ENCODE measurements at regions not wholly inside any gene's neighbourhood (a gene's known extent, or its start where the extent isn't known, plus 50 kb on each side); places are given as distances from the start of the nearest gene placed in this dataset.

DNA sequence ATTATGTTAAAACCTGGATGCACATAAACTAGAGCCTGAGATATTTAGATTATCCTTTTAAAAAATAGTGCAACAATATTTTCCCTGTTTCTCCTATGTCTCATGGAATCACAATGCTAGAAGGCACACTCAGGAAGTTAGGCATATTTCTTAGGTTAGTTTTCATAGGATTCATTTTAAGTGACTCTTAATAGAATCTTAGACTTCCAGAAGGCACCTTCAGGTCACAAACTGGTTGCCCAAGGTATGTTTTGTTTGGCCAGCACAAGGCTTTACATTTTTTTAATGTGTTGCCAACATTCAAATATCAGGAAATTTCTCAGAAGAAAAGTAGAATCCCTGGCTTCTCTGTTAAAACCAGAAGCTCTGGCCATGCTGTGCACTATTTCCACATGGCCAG is 129.3 kb downstream of the LNPK start:
- Mint-ChIP-seq H3K4me1 (no peaks in the 10 kb centered on the region), H3K27me3 (peaks cover 7% of the 10 kb centered on the region), H3K36me3 (no peaks in the 10 kb centered on the region), H3K4me3 (no peak overlapping the region), H3K9me3 (no peaks in the 10 kb centered on the region), H3K27ac (no peak overlapping the region)

DNA sequence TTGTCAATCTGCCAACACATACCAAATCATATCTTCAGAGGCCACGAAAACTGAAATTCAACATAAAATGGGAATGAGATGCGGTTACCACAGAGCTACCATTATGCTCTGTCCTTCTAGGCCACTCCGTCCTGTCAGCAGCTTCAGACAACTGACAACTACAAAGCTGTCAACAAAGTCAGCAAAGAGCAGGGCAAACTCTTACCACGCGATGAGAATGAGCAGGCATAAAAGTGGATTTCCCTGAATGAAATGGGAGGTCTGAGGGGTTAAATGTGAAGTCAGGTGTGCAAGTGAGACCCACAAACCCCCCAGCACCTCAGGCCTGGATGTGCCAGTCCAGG is 130.1 kb downstream of the LNPK start:
- no peaks in the 10 kb centered on the region for H3K36me3 Mint-ChIP-seq
- no peak overlapping the region for H3K27ac Mint-ChIP-seq
- H3K27me3 Mint-ChIP-seq = peaks cover 7% of the 10 kb centered on the region
- no peaks in the 10 kb centered on the region for H3K9me3 Mint-ChIP-seq
- H3K4me3 Mint-ChIP-seq = no peak overlapping the region
- no peaks in the 10 kb centered on the region for H3K4me1 Mint-ChIP-seq

DNA sequence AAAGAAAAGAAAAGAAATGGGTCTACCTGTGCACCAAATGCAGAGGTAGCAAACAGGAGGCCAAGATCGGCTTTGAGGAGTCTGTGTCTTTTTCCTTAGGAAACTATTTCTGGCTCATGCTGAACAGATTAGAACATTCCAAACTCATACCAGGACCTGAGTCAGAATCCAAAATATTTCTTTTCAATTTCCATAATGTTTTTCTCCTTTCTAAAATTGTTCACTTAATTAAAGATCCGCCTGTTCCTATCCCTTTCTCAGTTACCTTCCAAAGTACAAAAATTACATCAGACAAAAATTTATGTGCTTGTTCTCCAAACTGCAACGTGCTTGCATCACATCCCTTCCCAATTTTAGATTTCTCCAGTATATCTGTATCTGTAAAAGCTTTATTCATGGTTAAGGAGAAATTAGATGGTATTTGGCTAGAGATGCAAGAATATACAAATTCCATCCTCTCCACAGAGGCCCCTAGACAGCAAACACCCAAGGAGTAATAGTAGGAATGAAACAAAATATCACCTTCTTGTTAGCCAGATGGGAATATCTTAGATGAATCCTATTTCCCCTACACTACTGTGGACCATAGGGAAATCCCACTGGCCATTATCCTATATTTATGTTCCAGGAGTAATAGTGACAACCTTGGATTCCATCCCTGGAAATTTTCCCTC is 130.6 kb downstream of the LNPK start:
- Mint-ChIP-seq H3K4me1 (no peaks in the 10 kb centered on the region), H3K27me3 (peaks cover 7% of the 10 kb centered on the region), H3K9me3 (no peaks in the 10 kb centered on the region)

DNA sequence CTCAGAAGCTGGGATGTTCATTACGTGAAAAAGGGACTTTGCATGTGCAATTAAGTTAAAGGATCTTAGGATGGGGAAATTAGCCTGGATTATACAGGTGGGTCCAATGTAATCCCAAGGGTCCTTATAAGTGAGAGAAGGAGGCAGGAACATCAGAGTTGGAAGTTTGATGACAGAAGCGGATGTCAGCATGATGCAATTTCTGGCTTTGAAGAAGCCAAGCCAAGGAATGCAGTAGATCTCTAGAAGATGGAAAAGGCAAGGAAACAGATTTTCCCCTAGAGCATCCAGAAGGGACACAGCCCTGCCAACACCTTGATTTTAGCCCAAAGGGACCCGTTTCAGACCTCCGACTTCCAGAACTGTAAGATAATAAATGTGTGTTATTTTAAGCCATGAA is 136.4 kb downstream of the LNPK start:
- H3K9me3 Mint-ChIP-seq = no peaks in the 10 kb centered on the region
- H3K4me1 Mint-ChIP-seq = no peaks in the 10 kb centered on the region
- peaks cover 13% of the 10 kb centered on the region for H3K27me3 Mint-ChIP-seq
- H3K27ac Mint-ChIP-seq = no peak overlapping the region
- H3K4me3 Mint-ChIP-seq = no peak overlapping the region
- no peaks in the 10 kb centered on the region for H3K36me3 Mint-ChIP-seq

More for the DNA sequence above, 130.6 kb downstream of the LNPK start:
- Mint-ChIP-seq H3K4me3 (no peak overlapping the region), H3K27ac (no peak overlapping the region), H3K36me3 (no peaks in the 10 kb centered on the region)

DNA sequence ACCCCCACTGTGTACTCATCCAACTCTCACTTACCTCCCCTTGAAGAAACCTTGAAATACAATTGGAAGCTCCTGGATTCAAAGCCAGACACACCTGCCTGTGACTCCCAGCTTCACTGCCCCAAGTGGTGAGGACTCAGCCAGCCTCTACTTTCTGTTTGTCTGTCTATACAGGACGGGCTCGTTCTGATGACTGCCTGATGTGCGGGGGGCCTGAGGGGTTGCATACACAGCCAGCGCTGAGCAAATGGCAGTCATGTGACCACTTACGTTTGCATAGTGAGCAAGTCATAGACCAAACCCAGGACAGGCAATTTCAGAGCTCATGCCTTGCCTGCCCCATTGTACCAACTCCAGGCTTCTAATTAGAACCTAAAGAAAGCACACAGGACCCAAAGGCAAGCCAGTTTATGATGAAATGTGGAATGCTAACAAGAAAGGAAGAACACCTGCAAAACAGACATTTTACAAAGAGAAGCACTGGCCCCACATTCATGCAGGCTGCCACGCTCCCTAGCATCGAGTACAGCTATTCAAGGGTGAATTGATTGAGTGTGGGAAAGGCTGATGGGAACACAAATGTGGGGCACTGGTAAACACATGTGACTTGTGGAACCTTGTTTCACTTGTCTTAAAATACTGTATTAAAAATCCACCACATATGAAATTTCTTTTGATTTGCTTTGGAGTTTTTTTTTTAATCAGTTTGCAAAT is 137.8 kb downstream of the LNPK start:
- no peak overlapping the region for H3K27ac Mint-ChIP-seq
- H3K4me1 Mint-ChIP-seq = no peaks in the 10 kb centered on the region
- no peaks in the 10 kb centered on the region for H3K9me3 Mint-ChIP-seq
- H3K27me3 Mint-ChIP-seq = peaks cover 11% of the 10 kb centered on the region
- no peak overlapping the region for H3K4me3 Mint-ChIP-seq
- H3K36me3 Mint-ChIP-seq = no peaks in the 10 kb centered on the region

DNA sequence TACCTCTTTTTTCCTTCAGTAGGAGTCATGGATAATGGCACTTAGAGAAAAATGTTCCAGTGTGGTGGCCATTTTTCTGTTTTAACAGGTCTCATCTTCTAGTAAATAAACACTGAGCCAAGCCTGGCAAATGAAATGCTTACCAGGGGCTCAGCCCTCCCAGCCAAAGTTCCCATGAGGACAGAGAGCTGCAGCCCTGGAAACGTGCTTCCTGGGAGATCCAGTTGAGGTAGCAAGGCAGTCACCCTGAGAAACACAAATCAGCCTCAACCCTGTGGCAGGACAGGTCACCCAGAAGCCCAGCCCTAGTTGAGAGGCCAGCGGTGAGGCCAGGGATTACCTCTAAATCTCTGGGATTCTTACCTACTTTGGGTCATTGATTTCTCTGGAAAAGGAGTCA is 140.1 kb downstream of the LNPK start:
- Mint-ChIP-seq H3K27me3 (peaks cover 13% of the 10 kb centered on the region), H3K4me1 (no peaks in the 10 kb centered on the region), H3K9me3 (peaks cover 9% of the 10 kb centered on the region), H3K4me3 (no peak overlapping the region), H3K27ac (no peak overlapping the region), H3K36me3 (no peaks in the 10 kb centered on the region)

DNA sequence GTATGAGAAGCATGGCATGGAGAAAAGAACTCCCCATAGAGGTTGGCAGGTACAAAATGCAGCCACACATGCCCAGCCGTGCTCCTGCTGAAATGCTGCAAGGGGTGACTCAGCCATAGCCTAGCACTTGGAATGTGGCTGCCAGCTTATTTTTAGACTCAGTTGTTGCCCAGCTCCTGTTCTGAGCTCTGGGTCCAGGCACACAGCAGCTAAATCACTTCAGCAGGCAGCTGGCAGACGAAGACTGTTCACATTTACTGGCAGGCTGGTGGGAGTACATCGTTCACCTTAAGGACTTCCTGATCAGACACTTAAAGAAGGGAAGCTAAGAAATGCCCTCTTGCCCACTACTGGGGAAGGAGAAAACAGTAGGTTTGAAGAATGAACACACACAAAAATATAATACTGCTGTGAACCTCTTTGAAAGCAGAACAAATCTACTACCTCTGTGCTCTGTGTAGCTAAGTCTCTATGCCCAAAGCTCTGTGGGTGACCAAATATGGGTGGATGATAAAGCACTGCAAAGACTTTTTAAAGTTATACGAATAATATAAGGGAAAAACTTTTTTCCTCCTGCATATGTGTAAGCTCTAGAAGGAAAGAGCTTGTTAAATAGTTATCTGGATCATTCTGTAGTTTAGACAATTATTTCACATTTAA is 146.1 kb downstream of the LNPK start:
- H3K27me3 Mint-ChIP-seq = peaks cover 3% of the 10 kb centered on the region
- no peaks in the 10 kb centered on the region for H3K36me3 Mint-ChIP-seq
- H3K4me3 Mint-ChIP-seq = no peak overlapping the region
- no peak overlapping the region for H3K27ac Mint-ChIP-seq
- H3K9me3 Mint-ChIP-seq = peaks cover 14% of the 10 kb centered on the region
- H3K4me1 Mint-ChIP-seq = no peaks in the 10 kb centered on the region

DNA sequence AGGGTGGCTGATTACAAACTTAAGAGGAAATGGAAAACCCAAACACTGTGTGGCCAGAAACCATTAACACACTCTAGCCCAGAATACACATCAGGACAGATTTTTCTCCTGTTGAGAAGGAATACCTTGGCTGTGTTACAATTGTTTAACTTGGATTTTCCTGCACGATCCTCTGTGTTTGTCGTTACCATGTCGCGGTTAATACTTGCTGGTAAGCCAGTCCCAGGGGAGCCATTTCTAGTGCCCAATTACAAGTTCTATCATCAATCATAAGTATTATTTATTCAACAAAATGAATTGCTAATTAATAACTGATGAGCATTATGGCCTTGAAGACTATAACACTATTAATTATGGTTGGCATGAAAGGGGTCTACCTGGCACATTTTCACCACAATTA is 146.8 kb downstream of the LNPK start:
- Mint-ChIP-seq H3K4me1 (no peaks in the 10 kb centered on the region), H3K9me3 (peaks cover 14% of the 10 kb centered on the region), H3K27ac (no peak overlapping the region), H3K4me3 (no peak overlapping the region), H3K27me3 (peaks cover 3% of the 10 kb centered on the region), H3K36me3 (no peaks in the 10 kb centered on the region)

DNA sequence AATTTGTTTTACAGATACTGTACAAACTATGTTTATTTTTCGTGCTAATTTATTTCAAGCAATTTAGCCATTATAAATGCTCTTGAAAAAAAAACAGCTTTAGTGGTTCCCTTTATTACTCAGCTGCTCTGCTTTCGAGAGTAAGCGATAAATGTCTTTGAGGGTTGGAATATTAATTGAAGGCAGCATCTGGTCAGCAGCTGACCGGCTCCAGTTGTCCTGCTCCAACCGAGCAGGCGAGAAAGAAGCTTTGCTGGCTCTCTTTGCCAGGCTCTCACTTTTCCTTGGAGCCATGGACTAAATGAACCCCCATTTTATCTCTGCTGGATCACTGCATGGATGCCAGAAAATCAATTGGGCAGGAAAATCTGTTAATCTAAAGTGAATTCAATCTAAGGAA is 147.4 kb downstream of the LNPK start:
- Mint-ChIP-seq H3K27ac (no peak overlapping the region), H3K4me3 (no peak overlapping the region), H3K9me3 (peaks cover 14% of the 10 kb centered on the region), H3K36me3 (no peaks in the 10 kb centered on the region), H3K27me3 (peaks cover 3% of the 10 kb centered on the region), H3K4me1 (no peaks in the 10 kb centered on the region)

DNA sequence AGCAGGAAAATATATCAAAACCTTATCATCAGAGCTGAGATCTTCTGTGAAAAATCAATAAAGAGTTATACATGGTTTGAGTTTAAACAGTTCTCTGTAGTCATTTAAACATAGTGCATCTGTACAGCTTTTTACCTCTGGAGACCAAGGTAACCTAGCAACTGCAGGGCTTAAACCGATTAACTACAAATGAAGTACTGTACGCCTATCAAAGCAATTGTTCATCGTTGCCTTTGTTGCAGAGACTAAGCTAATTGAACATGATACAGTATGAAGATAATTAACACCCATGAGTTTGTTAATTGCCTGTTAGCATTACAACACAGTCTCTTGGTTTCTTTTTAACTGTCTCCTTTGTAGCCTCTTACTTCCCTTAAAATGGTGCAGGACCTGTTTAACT is 147.9 kb downstream of the LNPK start:
- peaks cover 12% of the 10 kb centered on the region for H3K9me3 Mint-ChIP-seq
- peaks cover 4% of the 10 kb centered on the region for H3K27me3 Mint-ChIP-seq
- no peaks in the 10 kb centered on the region for H3K4me1 Mint-ChIP-seq
- no peak overlapping the region for H3K27ac Mint-ChIP-seq
- H3K4me3 Mint-ChIP-seq = no peak overlapping the region
- H3K36me3 Mint-ChIP-seq = no peaks in the 10 kb centered on the region

DNA sequence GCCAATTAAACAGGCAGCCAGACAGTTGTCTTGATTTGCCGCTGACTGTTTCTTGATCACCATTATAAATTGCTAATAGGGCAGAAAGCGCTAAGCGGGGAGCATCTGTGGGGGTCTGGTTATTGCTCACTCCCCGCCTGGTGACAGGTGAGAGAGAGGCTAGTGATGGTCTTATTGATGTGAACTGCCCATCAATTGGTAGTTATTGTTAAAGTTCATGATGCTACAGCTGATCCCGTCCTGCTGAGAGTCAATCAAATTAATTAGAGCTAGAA is 148.5 kb downstream of the LNPK start:
- Mint-ChIP-seq H3K4me3 (no peak overlapping the region), H3K27ac (no peak overlapping the region), H3K36me3 (no peaks in the 10 kb centered on the region), H3K9me3 (peaks cover 7% of the 10 kb centered on the region), H3K27me3 (peaks cover 5% of the 10 kb centered on the region), H3K4me1 (no peaks in the 10 kb centered on the region)

DNA sequence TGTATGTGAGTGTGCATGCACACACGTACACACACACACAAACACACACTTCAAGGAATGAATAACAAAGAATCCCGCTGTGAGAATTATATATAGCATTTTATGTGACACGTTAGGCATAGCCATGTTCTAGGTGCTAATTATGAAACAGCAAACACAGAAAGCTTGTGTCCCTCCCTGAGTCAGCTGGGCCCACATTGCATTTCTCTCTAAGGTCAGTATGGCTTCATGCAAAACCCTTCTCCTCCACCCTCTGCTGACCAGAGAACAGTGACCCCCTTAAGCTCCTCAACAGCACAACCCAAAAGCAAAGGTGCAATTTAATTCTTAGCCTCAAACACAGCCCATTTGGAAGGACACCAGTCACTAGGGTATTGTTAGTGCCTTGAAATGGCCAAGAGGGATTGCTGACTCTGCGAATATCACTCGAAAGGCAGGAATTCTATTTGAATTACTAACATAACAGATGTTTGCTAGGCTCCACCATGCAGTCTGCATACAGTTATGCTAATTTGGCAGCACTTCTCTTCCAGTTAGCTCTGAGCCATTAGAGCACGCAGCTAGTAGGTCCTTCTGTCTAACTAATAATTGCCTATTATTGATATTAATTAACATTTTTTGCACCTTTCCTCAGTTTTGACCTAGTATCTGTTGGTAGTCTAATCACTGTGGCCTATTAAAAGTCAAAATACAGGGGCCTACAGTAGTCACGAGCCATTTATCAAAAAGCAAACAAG is 149.0 kb downstream of the LNPK start:
- H3K27me3 Mint-ChIP-seq = peaks cover 5% of the 10 kb centered on the region
- peaks cover 5% of the 10 kb centered on the region for H3K9me3 Mint-ChIP-seq
- no peak overlapping the region for H3K27ac Mint-ChIP-seq
- no peaks in the 10 kb centered on the region for H3K4me1 Mint-ChIP-seq
- H3K4me3 Mint-ChIP-seq = no peak overlapping the region
- no peaks in the 10 kb centered on the region for H3K36me3 Mint-ChIP-seq

DNA sequence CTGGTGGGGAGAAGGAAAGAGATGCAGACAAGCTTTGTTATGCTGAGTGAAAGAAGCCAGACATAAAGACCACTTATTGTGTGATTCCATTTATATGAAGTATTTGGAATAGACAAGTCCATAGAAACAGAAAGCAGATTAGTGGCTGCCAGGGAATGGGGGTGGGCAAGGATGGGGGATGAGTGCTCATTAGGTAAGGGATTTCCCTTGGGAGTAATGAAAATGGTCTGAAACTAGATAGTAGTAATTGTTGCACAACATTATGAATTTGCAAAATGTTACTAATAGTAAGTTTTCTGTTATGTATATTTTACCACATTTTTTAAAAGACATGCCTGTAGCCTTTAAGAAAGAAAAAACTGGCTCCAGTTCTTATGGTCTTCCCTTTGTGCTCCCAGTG is 154.9 kb downstream of the LNPK start:
- H3K9me3 Mint-ChIP-seq = no peaks in the 10 kb centered on the region
- no peaks in the 10 kb centered on the region for H3K36me3 Mint-ChIP-seq
- H3K4me3 Mint-ChIP-seq = no peak overlapping the region

DNA sequence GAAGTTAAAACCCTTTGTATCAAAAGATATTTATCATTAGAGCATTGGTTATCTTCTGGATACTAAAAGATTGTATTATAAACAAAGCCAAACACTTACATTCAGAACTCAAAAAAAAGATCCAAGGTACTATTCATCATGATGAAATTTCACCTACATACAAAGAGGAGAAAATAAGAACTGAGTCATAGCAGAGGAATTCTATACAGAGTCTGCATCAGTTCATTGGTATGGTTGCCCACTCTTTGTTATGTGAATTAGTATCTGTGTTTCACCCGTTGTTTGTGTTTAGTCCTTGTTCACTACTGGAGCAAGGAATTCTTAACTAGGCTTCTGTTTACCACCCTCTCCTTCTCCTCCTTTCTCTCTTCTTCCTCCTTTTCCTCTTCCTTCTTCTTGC is 157.9 kb downstream of the LNPK start:
- H3K9me3 Mint-ChIP-seq = no peaks in the 10 kb centered on the region
- no peak overlapping the region for H3K27ac Mint-ChIP-seq
- no peaks in the 10 kb centered on the region for H3K36me3 Mint-ChIP-seq
- H3K4me3 Mint-ChIP-seq = no peak overlapping the region
- H3K27me3 Mint-ChIP-seq = peaks cover 20% of the 10 kb centered on the region
- H3K4me1 Mint-ChIP-seq = no peaks in the 10 kb centered on the region

More for the DNA sequence above, 154.9 kb downstream of the LNPK start:
- H3K27me3 Mint-ChIP-seq = peaks cover 12% of the 10 kb centered on the region
- no peaks in the 10 kb centered on the region for H3K4me1 Mint-ChIP-seq
- no peak overlapping the region for H3K27ac Mint-ChIP-seq

DNA sequence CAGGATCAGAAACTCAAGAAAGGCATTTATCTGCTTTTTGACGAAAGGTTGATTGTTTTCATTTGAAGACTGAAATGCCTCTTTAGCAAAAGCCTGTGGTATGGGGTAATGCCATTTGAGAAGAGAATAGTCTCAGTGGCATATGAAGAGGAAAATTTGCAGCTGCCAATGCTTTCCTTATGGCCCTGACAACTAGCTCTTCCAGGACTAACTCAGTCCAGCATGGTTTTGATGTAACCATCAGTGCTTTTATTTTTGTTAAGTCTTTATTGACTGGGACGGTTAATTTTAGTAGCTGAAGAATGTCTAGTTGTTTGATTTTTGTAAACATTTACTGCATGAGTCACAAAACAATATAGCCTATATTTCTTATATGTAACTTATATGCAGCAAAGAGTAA is 158.4 kb downstream of the LNPK start:
- no peaks in the 10 kb centered on the region for H3K36me3 Mint-ChIP-seq
- H3K9me3 Mint-ChIP-seq = no peaks in the 10 kb centered on the region
- H3K27ac Mint-ChIP-seq = no peak overlapping the region
- H3K27me3 Mint-ChIP-seq = peaks cover 18% of the 10 kb centered on the region
- no peak overlapping the region for H3K4me3 Mint-ChIP-seq
- no peaks in the 10 kb centered on the region for H3K4me1 Mint-ChIP-seq

DNA sequence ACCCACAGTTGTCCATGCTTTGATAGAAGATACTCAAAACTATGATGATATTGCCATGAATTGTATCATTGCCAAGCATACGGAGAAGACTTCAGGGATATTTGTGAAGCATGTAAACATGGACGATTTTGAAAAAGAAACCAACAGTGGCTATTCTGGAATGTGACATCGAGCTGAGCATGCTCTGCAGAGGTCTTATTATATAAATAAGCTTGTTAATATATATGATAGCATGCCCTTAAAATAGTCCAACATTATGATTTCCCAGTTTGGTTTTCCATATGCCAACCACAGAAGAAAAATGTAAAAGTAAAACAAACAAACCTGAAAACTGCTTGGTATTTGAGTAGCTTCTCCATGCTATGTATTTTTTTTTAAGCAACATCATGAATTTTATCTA is 159.1 kb downstream of the LNPK start:
- peaks cover 18% of the 10 kb centered on the region for H3K27me3 Mint-ChIP-seq
- no peak overlapping the region for H3K4me3 Mint-ChIP-seq
- H3K27ac Mint-ChIP-seq = no peak overlapping the region
- H3K4me1 Mint-ChIP-seq = no peaks in the 10 kb centered on the region
- no peaks in the 10 kb centered on the region for H3K9me3 Mint-ChIP-seq
- H3K36me3 Mint-ChIP-seq = no peaks in the 10 kb centered on the region

Measured in activated naive CD4-positive, alpha-beta T cell treated with anti-CD3 and anti-CD28 coated beads, Interleukin-2, amount 50 U/mL, for 24 hours (primary cell).